NCI-H2107 (cell line): ENCODE measurements at regions not wholly inside any gene's neighbourhood (a gene's known extent, or its start where the extent isn't known, plus 50 kb on each side); places are given as distances from the start of the nearest gene placed in this dataset.
"Not testable (repeated sequence)": the region's sequence is repeated elsewhere in the genome, so short reads cannot be mapped to it uniquely, and the experiment has no call there.

Source experiments
- DNase-seq: peaks from one replicate; lab custom pipeline; 2025; lab: John Stamatoyannopoulos, UW

DNA sequence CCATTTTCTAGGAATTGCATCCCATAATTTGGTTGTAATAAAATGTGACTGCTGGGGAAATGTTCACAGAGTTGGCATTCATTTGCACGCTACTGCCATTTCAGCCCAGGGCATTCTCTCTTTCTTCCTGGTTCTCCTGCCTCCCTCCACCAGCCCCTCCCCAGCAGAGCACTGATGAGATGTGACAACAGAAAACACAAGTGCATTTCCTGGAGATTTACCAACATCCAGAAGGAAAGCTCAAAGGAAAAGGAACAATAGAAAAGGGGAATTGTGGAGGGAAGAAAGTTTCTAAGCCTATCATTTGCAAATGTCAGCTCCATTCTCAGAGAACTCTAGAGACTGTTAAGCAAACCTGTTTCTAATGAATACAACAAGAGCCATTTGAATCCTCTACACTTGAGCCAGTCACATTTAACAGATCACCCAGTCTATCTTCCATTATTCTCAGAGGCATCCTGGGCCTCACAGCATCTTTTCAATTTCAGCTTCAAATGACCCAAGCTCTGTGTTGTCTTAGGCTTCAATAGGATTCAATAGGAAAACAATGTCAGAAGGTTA, 395.6 kb upstream of the PBX1 start:
- DNase-seq: no peak

DNA sequence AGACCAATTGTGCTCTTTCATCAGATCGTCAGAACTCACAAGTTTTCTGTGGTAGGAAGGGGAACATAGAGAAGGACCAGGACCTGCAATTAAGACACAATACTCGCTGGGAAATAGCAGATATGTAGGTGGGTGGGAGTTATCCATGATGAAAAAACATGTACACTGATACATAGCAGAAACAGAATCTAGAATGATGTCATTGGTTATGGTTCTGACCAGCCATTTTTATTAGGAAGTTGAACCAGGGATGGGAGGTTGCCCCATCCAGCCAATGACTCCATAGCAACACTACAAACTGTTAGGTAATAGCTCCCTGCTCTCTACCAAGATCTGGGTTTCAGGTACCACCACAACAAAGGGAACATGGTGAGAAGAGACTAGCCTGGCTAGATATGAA, 393.5 kb upstream of the PBX1 start:
- no peak for DNase-seq

GRCh38 chr1:164166454-164166853, 392.5 kb upstream of the PBX1 start:
- not testable (repeated sequence) for DNase-seq

GRCh38 chr1:164177118-164177517, 381.9 kb upstream of the PBX1 start:
- no peak for DNase-seq

- no peak for DNase-seq
These were observed 378.2 kb upstream of the PBX1 start for GRCh38 chr1:164180824-164181223.

- DNase-seq: no peak
These were observed 374.9 kb upstream of the PBX1 start for GRCh38 chr1:164183854-164184635.

DNA sequence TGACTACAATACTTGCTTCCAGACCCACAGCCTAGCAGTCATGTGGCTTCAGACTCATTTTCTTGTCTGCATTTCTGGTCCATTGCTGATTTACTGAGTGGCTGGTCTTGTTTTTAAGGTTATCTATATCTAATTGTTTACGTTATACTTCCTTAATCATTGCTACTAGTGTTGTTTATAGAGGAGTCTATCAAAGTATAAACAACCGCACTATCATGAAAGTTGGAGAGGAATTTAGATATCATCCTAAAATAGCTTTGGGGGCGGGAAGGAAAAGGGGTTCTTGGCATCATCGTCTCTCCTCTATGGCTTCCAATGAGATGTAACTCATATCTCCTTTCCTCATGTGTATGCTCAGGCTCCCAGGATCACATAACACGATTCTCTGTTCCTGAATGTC, 372.1 kb upstream of the PBX1 start:
- no peak for DNase-seq

DNA sequence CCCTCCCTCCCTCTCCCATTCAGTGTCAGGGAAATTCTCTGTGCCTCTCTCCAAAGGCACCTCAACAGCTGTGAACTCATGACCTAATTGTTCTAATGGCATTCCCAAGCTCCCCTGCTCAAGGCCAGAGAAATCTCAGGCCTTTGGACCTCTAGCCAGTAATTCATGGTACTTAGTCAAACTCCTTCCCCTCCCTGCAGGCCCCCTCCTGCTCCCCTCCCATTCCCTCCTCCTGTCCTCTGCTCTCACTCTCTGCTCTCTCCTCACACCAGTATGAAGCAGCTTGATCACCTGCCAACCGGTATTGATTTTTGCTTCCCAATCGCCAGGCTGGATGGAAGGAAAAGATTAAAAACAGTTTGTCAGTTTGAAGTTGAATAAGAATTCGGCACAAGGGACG, 370.5 kb upstream of the PBX1 start:
- DNase-seq: peak; percentile 31

DNA sequence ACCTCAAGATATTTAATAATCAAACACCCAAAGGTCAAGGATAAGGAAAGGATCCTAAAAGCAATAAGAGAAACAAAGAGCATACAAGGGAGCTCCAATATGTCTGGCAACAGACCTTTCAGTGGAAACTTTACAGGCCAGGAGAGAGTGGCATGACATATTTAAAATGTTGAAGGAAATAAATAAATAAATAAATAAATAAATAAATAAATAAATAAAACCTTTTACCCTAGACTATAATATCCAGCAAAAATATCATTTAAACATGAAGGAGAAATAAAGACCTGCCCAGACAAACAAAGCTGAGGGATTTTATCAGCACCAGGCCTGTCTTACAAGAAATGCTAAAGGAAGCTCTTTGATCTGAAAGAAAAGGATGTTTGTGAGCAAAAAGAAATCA, 367.8 kb upstream of the PBX1 start:
- DNase-seq: no peak

DNA sequence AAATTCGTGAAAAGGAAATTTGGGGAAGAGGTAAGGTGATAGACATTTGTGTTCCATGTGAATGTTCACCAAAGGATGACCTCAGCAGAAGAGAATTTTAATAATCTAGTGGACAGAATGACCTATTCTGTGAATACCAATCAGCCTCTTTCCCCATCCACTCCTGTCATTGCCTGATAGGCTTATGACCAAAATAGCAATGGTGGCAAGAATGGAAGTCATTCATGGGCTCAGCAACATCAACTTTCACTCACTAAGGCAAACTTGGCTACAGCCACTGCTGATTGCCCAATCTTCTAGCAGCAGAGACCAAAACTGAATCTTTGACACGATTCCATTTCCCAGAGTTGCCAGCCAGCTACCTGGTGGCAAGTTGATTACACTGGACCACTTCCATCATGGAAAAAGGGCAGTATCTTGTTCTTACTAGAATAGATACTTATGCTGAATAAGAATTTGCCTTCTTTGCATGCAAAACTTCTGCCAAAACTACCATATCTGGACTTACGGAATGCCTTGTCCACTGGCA, 348.7 kb upstream of the PBX1 start:
- no peak for DNase-seq

- no peak for DNase-seq
These were observed 335.6 kb upstream of the PBX1 start for GRCh38 chr1:164223378-164223777.

- no peak for DNase-seq
These were observed 334.0 kb upstream of the PBX1 start for GRCh38 chr1:164225011-164225410.

DNA sequence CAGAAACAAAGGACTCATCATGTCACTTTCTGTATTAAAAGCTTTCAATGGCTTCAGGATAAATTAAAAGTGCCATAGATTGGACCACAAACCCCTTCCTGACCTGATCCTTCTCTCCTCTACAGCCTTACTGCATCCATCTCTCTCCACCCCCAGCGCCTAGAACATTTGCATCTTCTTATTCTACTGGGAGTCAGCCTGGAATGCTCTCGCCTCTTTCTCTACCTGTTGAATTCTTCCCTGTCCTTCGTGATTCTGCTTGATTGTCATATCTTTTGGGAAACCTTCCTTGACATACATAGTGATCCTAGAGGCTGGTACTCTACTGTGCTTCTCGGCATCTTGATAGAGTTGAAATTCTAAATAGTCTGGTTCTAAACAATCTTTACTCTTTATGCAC, 332.0 kb upstream of the PBX1 start:
- no peak for DNase-seq

DNA sequence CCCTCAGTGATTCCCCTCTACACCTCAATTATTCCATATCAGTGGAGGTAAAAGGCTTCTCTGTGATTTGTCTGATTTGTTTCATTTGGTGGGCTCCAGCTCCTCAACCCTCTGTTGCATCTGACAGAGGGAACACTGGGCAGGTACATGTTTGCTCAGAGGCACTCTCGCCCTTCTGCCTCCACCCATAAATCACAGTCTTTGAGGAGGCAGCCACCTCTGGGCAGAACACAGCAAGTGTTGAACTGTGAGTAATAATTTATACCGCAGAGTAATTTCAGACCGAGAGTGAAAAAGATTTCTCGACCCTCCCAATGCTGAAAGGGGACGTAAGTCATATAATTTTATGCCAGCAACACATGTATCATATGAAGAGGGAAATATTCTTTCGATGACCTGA, 330.1 kb upstream of the PBX1 start:
- DNase-seq: no peak

DNA sequence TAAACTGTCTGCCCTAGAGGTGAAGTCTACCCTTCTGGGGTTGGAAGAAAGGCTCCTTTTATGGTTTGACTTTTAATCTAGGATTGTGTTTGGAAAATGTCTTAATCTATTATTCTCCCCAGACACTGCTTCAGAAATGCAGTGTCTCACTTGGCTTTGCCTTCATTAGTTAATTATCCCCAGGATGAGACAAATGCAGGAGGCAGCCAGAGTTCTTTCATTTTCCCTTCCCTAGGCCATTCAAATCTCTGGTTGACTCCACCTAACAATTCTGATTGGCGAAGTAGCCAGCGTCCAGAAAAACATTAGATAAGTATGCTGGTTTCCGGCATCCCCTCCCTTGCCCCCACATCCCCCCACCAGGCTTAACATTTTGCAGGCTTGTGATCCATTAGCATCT, 325.8 kb upstream of the PBX1 start:
- DNase-seq: no peak

DNA sequence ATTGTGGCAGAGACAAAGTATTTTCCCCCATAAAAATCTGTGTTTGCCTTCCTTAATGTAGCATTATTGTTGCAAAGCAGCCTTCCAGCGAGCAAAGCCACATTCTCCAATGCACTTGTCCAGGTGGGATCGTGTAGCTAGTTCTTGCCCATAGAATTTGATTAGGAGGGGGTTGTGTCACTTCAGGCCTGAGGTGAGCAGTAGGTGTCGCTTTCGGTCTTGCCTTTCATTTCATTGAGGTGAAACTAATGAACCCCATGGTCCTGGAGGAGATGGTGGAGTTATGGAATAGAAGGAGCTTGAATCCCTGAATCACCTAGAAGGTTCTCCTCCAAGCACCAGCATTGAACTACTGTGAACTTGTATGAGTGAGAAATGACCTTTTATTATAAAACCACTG, 318.9 kb upstream of the PBX1 start:
- no peak for DNase-seq

- no peak for DNase-seq
These were observed 308.6 kb upstream of the PBX1 start for GRCh38 chr1:164250365-164250764.

DNA sequence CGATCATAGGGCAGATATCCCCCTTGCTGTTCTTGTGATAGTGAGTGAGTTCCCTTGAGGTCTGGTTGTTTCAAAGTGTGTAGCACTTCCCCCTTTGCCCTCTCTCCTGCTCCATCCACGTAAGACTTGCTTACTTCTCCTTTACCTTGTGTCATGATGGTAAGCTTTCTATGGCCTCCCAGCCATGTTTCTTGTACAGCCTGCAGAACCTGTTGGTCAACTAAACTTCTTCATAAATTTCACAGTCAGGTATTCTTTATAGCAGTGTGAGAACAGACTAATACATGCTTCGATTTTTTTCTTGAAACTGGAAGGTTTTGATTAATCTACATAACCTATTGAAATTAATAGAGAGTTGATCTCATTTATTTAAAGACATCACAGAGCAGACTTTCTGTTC, 302.5 kb upstream of the PBX1 start:
- DNase-seq: no peak

- DNase-seq: no peak
These were observed 297.2 kb upstream of the PBX1 start for GRCh38 chr1:164261691-164262240.

GRCh38 chr1:164263540-164263939, 295.4 kb upstream of the PBX1 start:
- no peak for DNase-seq

GRCh38 chr1:164265232-164265631, 293.8 kb upstream of the PBX1 start:
- no peak for DNase-seq

GRCh38 chr1:164272156-164272555, 286.8 kb upstream of the PBX1 start:
- DNase-seq: no peak

GRCh38 chr1:164296172-164296571, 262.8 kb upstream of the PBX1 start:
- no peak for DNase-seq

DNA sequence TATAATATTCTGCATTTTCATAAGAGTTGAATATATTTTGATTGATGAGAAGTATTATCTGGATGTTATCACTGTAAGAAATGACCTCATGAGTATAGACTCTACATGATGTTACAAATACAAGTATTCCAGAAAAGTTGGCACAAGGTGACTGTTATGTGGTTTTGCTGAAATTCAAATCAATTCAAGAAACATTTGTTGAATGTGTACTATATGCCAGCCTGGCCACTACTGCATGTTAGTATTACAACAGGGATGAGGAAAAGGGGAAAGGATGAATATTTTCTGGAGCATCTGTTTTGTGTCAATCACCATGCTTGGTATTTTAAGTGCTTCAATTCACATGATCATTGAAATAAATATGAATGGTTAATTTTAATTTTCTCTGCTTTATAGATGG, 250.9 kb upstream of the PBX1 start:
- DNase-seq: no peak
